ENCODE measurements at regions not wholly inside any gene's neighbourhood (a gene's known extent, or its start where the extent isn't known, plus 50 kb on each side); places are given as distances from the start of the nearest gene placed in this dataset.

- no peaks in the 10 kb centered on the region for H3K9me3 Mint-ChIP-seq (ENCODE audit: unreplicated experiment)
- no peak overlapping the region for H3K27ac Mint-ChIP-seq (ENCODE audit: unreplicated experiment)
- H3K4me1 Mint-ChIP-seq (ENCODE audit: unreplicated experiment): peaks cover 9% of the 10 kb centered on the region
- H3K27me3 Mint-ChIP-seq (ENCODE audit: unreplicated experiment): no peaks in the 10 kb centered on the region
- no peak for DNase-seq (ENCODE audit: extremely low spot score, unreplicated experiment)
- no peaks in the 10 kb centered on the region for H3K36me3 Mint-ChIP-seq (ENCODE audit: unreplicated experiment)
- H3K4me3 Mint-ChIP-seq (ENCODE audit: unreplicated experiment): no peak overlapping the region
- TF ChIP-seq CTCF (IDR thresholded peaks at IDR 0.05): no peak
Observed at GRCh38 chr5:108548684-108549596, 167.0 kb upstream of the FBXL17 start.

- Mint-ChIP-seq H3K4me3 (ENCODE audit: unreplicated experiment) (no peak overlapping the region), H3K36me3 (ENCODE audit: unreplicated experiment) (no peaks in the 10 kb centered on the region), H3K27me3 (ENCODE audit: unreplicated experiment) (no peaks in the 10 kb centered on the region), H3K27ac (ENCODE audit: unreplicated experiment) (peak overlapping the region; percentile 11), H3K4me1 (ENCODE audit: unreplicated experiment) (peaks cover 9% of the 10 kb centered on the region), H3K9me3 (ENCODE audit: unreplicated experiment) (no peaks in the 10 kb centered on the region)
- TF ChIP-seq CTCF (IDR thresholded peaks at IDR 0.05): no peak
- DNase-seq (ENCODE audit: extremely low spot score, unreplicated experiment): no peak
Observed at GRCh38 chr5:108546939-108547338, 165.0 kb upstream of the FBXL17 start.

GRCh38 chr5:108545301-108545700, 163.4 kb upstream of the FBXL17 start:
- peaks cover 9% of the 10 kb centered on the region for H3K4me1 Mint-ChIP-seq (ENCODE audit: unreplicated experiment)
- DNase-seq (ENCODE audit: extremely low spot score, unreplicated experiment): no peak
- no peaks in the 10 kb centered on the region for H3K9me3 Mint-ChIP-seq (ENCODE audit: unreplicated experiment)
- H3K4me3 Mint-ChIP-seq (ENCODE audit: unreplicated experiment): no peak overlapping the region
- no peaks in the 10 kb centered on the region for H3K27me3 Mint-ChIP-seq (ENCODE audit: unreplicated experiment)
- H3K36me3 Mint-ChIP-seq (ENCODE audit: unreplicated experiment): no peaks in the 10 kb centered on the region
- no peak overlapping the region for H3K27ac Mint-ChIP-seq (ENCODE audit: unreplicated experiment)
- no peak for TF ChIP-seq CTCF (IDR thresholded peaks at IDR 0.05)

- Mint-ChIP-seq H3K9me3 (ENCODE audit: unreplicated experiment) (no peaks in the 10 kb centered on the region), H3K27me3 (ENCODE audit: unreplicated experiment) (peaks cover 8% of the 10 kb centered on the region), H3K4me3 (ENCODE audit: unreplicated experiment) (no peak overlapping the region), H3K4me1 (ENCODE audit: unreplicated experiment) (peaks cover 7% of the 10 kb centered on the region), H3K36me3 (ENCODE audit: unreplicated experiment) (no peaks in the 10 kb centered on the region), H3K27ac (ENCODE audit: unreplicated experiment) (no peak overlapping the region)
- no peak for TF ChIP-seq CTCF (IDR thresholded peaks at IDR 0.05)
- no peak for DNase-seq (ENCODE audit: extremely low spot score, unreplicated experiment)
Observed at GRCh38 chr5:108543486-108543885, 161.6 kb upstream of the FBXL17 start.

DNA sequence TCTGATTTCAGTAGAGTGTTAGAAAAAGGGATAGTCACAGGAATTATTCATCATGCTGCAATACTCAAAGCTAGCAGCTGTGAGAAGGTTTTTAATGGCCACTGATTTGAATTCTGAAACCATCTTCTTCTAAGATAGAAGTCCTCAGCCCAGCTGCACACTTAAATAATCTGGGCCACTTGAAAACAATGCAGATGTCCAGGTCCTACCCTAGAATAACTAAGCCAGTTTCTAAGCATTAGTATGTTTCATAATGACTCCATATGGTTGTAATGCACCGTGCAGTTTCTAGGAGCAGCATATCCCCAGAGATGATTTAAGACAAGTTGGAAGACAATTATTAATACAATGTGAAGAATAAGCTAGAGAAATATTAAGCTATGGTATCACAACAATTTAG, 159.9 kb upstream of the FBXL17 start:
- H3K36me3 Mint-ChIP-seq (ENCODE audit: unreplicated experiment): no peaks in the 10 kb centered on the region
- no peak for DNase-seq (ENCODE audit: extremely low spot score, unreplicated experiment)
- no peak for TF ChIP-seq CTCF (IDR thresholded peaks at IDR 0.05)
- no peak overlapping the region for H3K27ac Mint-ChIP-seq (ENCODE audit: unreplicated experiment)
- peaks cover 8% of the 10 kb centered on the region for H3K27me3 Mint-ChIP-seq (ENCODE audit: unreplicated experiment)
- no peaks in the 10 kb centered on the region for H3K9me3 Mint-ChIP-seq (ENCODE audit: unreplicated experiment)
- peaks cover 3% of the 10 kb centered on the region for H3K4me1 Mint-ChIP-seq (ENCODE audit: unreplicated experiment)
- no peak overlapping the region for H3K4me3 Mint-ChIP-seq (ENCODE audit: unreplicated experiment)

Data from osteocyte (in vitro differentiated cells).